HL-60 (cell line): ENCODE measurements at regions not wholly inside any gene's neighbourhood (a gene's known extent, or its start where the extent isn't known, plus 50 kb on each side); places are given as distances from the start of the nearest gene placed in this dataset.

Source experiments
- DNase-seq, 2 experiments: peaks; one replicate each; pipeline ENCODE4 v3.0.0-alpha.2; 2010 to 2020; ENCODE audit warnings: low read depth in 1 of 2, low spot score in 1 of 2
- H3K27ac ChIP-seq: fragments of 250-450 bp; sonication (Bioruptor Pico); replicated peaks from 2 replicates; pipeline ENCODE4 v1.5.1; 2020; ENCODE audit warnings: mild to moderate bottlenecking, moderate library complexity
- H3K27me3 ChIP-seq: fragments of 250-450 bp; sonication (Bioruptor Pico); 2 replicates; pipeline ENCODE4 v1.5.1; 2021; ENCODE audit warnings: mild to moderate bottlenecking, moderate library complexity; ENCODE audit not compliant: insufficient read depth, poor library complexity, severe bottlenecking
- H3K4me3 ChIP-seq: replicated peaks from 2 replicates; pipeline ENCODE4 v1.5.1; 2011; ENCODE audit warnings: mild to moderate bottlenecking, control low read depth, low read length; ENCODE audit not compliant: insufficient read depth
- CTCF ChIP-seq: IDR thresholded peaks from one replicate; pipeline ENCODE4 v1.5.1; 2011; ENCODE audit warnings: low read length, control low read depth, inconsistent platforms; ENCODE audit not compliant: insufficient read depth
- GABPA ChIP-seq: IDR thresholded peaks from 2 replicates; pipeline ENCODE4 v1.6.1; 2012; ENCODE audit warnings: low read depth
- POLR2AphosphoS5 ChIP-seq: IDR thresholded peaks from 2 replicates; pipeline ENCODE4 v1.6.1; 2012; ENCODE audit warnings: low read depth
- REST ChIP-seq: IDR thresholded peaks from 2 replicates; pipeline ENCODE4 v1.6.1; 2012; ENCODE audit warnings: low read depth; ENCODE audit not compliant: insufficient replicate concordance
- SPI1 ChIP-seq: IDR thresholded peaks from 2 replicates; pipeline ENCODE4 v1.6.1; 2012; ENCODE audit warnings: low read depth, mild to moderate bottlenecking, borderline replicate concordance

- no peak overlapping the region for H3K4me3 ChIP-seq
- DNase-seq: no peak
- no peak overlapping the region for H3K27ac ChIP-seq
- TF ChIP-seq REST: no peak
- no peak for TF ChIP-seq CTCF
- TF ChIP-seq SPI1: no peak
- TF ChIP-seq GABPA: no peak
- TF ChIP-seq POLR2AphosphoS5: no peak
- no peaks in the 10 kb centered on the region for H3K27me3 ChIP-seq
Observed at GRCh38 chr21:16866851-16867250, 646.0 kb upstream of the CXADR start.

- Histone ChIP-seq H3K27me3 (no peaks in the 10 kb centered on the region), H3K4me3 (no peak overlapping the region), H3K27ac (no peak overlapping the region)
- no peak for TF ChIP-seq POLR2AphosphoS5
- TF ChIP-seq REST: no peak
- TF ChIP-seq CTCF: no peak
- TF ChIP-seq SPI1: no peak
- TF ChIP-seq GABPA: no peak
- DNase-seq: no peak
Observed at GRCh38 chr21:16870103-16870502, 642.7 kb upstream of the CXADR start.

GRCh38 chr21:16872616-16873015 lies 640.2 kb upstream of the CXADR start:
- DNase-seq: no peak
- Histone ChIP-seq H3K4me3 (no peak overlapping the region), H3K27me3 (no peaks in the 10 kb centered on the region), H3K27ac (no peak overlapping the region)
- TF ChIP-seq REST: no peak
- TF ChIP-seq SPI1: no peak
- no peak for TF ChIP-seq CTCF
- TF ChIP-seq GABPA: no peak
- no peak for TF ChIP-seq POLR2AphosphoS5
